ENCODE measurements at regions not wholly inside any gene's neighbourhood (a gene's known extent, or its start where the extent isn't known, plus 50 kb on each side); places are given as distances from the start of the nearest gene placed in this dataset.

- Histone ChIP-seq H3K27me3 (ENCODE audit: insufficient read depth in 3 of 3, low read length in 2 of 3) (no peaks in the 10 kb centered on the region), H3K27ac (no peak overlapping the region), H3K9me3 (no peaks in the 10 kb centered on the region), H3K36me3 (ENCODE audit: insufficient read depth in 1 of 2, low read depth in 1 of 2) (no peaks in the 10 kb centered on the region), H3K4me1 (no peaks in the 10 kb centered on the region), H3K4me3 (no peak overlapping the region)
- no peak for ATAC-seq
- 63 to 88% (median 65%) methylated on average over 1 of the region's 1 CpG for WGBS, 3 donors
- intact Hi-C loops (cut with DNase I) = no loop called here
- TF ChIP-seq CTCF (IDR thresholded peaks at IDR 0.05) = no peak
- no peak for DNase-seq
These were observed 157.7 kb downstream of the CGGBP1 start for GRCh38 chr3:87901141-87901540.

- ATAC-seq (no peak), DNase-seq (no peak)
- Histone ChIP-seq H3K4me1 (no peaks in the 10 kb centered on the region), H3K27ac (no peak overlapping the region), H3K27me3 (ENCODE audit: insufficient read depth in 3 of 3, low read length in 2 of 3) (no peaks in the 10 kb centered on the region), H3K36me3 (ENCODE audit: insufficient read depth in 1 of 2, low read depth in 1 of 2) (no peaks in the 10 kb centered on the region), H3K4me3 (no peak overlapping the region), H3K9me3 (no peaks in the 10 kb centered on the region)
- peak; percentile 12 for TF ChIP-seq CTCF (IDR thresholded peaks at IDR 0.05)
- 6 to 31% (median 16%) methylated on average over 1 of the region's 1 CpG for WGBS, 3 donors
- intact Hi-C loops (cut with DNase I) = no loop called here
These were observed 158.7 kb downstream of the CGGBP1 start for GRCh38 chr3:87900061-87900460.

GRCh38 chr3:87898971-87899370 is 159.8 kb downstream of the CGGBP1 start:
- ATAC-seq (no peak), DNase-seq (no peak)
- no peak overlapping the region for H3K27ac ChIP-seq
- H3K9me3 ChIP-seq = no peaks in the 10 kb centered on the region
- intact Hi-C loops (cut with DNase I) = no loop called here
- no peak for TF ChIP-seq CTCF (IDR thresholded peaks at IDR 0.05)
- H3K4me3 ChIP-seq = no peak overlapping the region
- H3K27me3 ChIP-seq (ENCODE audit: insufficient read depth in 3 of 3, low read length in 2 of 3) = no peaks in the 10 kb centered on the region
- H3K4me1 ChIP-seq = no peaks in the 10 kb centered on the region
- 68 to 86% (median 85%) methylated on average over 1 of the region's 1 CpG for WGBS, 3 donors
- H3K36me3 ChIP-seq (ENCODE audit: insufficient read depth in 1 of 2, low read depth in 1 of 2) = no peaks in the 10 kb centered on the region

- Histone ChIP-seq H3K9me3 (no peaks in the 10 kb centered on the region), H3K36me3 (ENCODE audit: insufficient read depth in 1 of 2, low read depth in 1 of 2) (no peaks in the 10 kb centered on the region), H3K27me3 (ENCODE audit: insufficient read depth in 3 of 3, low read length in 2 of 3) (no peaks in the 10 kb centered on the region), H3K4me3 (no peak overlapping the region), H3K4me1 (no peaks in the 10 kb centered on the region), H3K27ac (no peak overlapping the region)
- WGBS, 3 donors = 89 to 100% (median 96%) methylated on average over 1 of the region's 1 CpG
- no peak for TF ChIP-seq CTCF (IDR thresholded peaks at IDR 0.05)
- intact Hi-C loops (cut with DNase I) = no loop called here
- ATAC-seq (no peak), DNase-seq (no peak)
These were observed 162.8 kb downstream of the CGGBP1 start for GRCh38 chr3:87895983-87896382.

GRCh38 chr3:87873136-87873535 is 185.7 kb downstream of the CGGBP1 start:
- Histone ChIP-seq H3K4me1 (no peaks in the 10 kb centered on the region), H3K4me3 (no peak overlapping the region), H3K9me3 (peaks cover 28% of the 10 kb centered on the region), H3K36me3 (ENCODE audit: insufficient read depth in 1 of 2, low read depth in 1 of 2) (no peaks in the 10 kb centered on the region), H3K27me3 (ENCODE audit: insufficient read depth in 3 of 3, low read length in 2 of 3) (no peaks in the 10 kb centered on the region), H3K27ac (no peak overlapping the region)
- intact Hi-C loops (cut with DNase I) = no loop called here
- DNase-seq = no peak
- 70 to 79% (median 75%) methylated on average over 1 of the region's 1 CpG for WGBS, 3 donors
- no peak for ATAC-seq
- TF ChIP-seq CTCF (IDR thresholded peaks at IDR 0.05) = no peak
